Pancreas (tissue), 10 donors: ENCODE measurements at regions not wholly inside any gene's neighbourhood (a gene's known extent, or its start where the extent isn't known, plus 50 kb on each side); places are given as distances from the start of the nearest gene placed in this dataset.

Source experiments
- ATAC-seq, 4 donors: fragments of 200-7000 bp; cut with Tn5 transposase; one replicate each; pipeline versions ENCODE4 v1.8.0 to v1.9.1; 2020; ENCODE audit warnings: mild to moderate bottlenecking in 4 of 4, moderate library complexity in 4 of 4
- DNase-seq, 6 donors: peaks; one replicate each; pipeline ENCODE4 v3.0.0-alpha.2; 2020
- FAIRE-seq: peaks from 2 replicates; lab custom pipeline; 2012; peaks lifted over from hg19 to GRCh38; lab: Jason Lieb, UNC
- H3K27ac ChIP-seq, 4 donors: fragments of 200-600 bp; sonication (generic); 1 replicate in 3 of 4; 2 replicates in 1 of 4; pipeline versions ENCODE4 v1.5.0 to v1.8.0; 2020
- H3K27me3 ChIP-seq, 4 donors: fragments of 200-600 bp; one replicate each; pipeline ENCODE4 v1.8.0; 2021
- H3K36me3 ChIP-seq, 3 donors: fragments of 200-600 bp; sonication (generic) in 1 of 3; one replicate each; pipeline versions ENCODE4 v1.5.0 to v1.8.0; 2020 to 2021
- H3K4me1 ChIP-seq, 3 donors: fragments of 200-600 bp; one replicate each; pipeline ENCODE4 v1.8.0; 2021
- H3K4me3 ChIP-seq, 4 donors: fragments of 200-600 bp; sonication (generic) in 2 of 4; one replicate each; pipeline versions ENCODE4 v1.5.0 to v1.8.0; 2020 to 2021
- H3K9me3 ChIP-seq, 4 donors: fragments of 200-600 bp; one replicate each; pipeline ENCODE4 v1.8.0; 2021
- WGBS, 2 donors: extraction: QIAGEN DNeasy Blood & Tissue Kit; methylation state at CpG; one replicate each; pipeline ENCODE4 v1.1.7; 2013; 5-methylcytosine and 5-hydroxymethylcytosine counted together
- intact Hi-C, 3 donors: fragments of 100-400 bp; cut with DNase I; formaldehyde crosslinking; loops; one replicate each; pipeline versions ENCODE4 v1.11.1 to v1.14.2; 2022
- TF ChIP-seq, protein P1 (sequence below), 4 donors: fragments of 200-600 bp; sonication (generic) in 3 of 4; IDR thresholded peaks; one replicate each; pipeline versions ENCODE4 v1.5.0 to v1.8.0; 2021; ENCODE audit warnings: antibody characterized with exemption in 4 of 4
- donor health status: healthy with polysubstance abuse.
- donor health status: DM: no; HTN: no; CAD: no; lungs with moderate emphysema.
- donor health status: DM: no; HTN: no; CAD: no.
- donor health status: control.
- donor health status: control.
- donor health status: Bipolar disorder and iron deficiency.
- donor health status: DM: yes; HTN: yes; CAD: no.
- donor health status: DM: no; HTN: no; CAD: no.
- donor health status: DM: no; HTN: no; CAD: no.
- donor health status: DM: yes; HTN: yes; CAD: no.

- intact Hi-C loops = no loop called here
- no peak for DNase-seq
- ATAC-seq = no peak
- TF ChIP-seq, protein P1, sequence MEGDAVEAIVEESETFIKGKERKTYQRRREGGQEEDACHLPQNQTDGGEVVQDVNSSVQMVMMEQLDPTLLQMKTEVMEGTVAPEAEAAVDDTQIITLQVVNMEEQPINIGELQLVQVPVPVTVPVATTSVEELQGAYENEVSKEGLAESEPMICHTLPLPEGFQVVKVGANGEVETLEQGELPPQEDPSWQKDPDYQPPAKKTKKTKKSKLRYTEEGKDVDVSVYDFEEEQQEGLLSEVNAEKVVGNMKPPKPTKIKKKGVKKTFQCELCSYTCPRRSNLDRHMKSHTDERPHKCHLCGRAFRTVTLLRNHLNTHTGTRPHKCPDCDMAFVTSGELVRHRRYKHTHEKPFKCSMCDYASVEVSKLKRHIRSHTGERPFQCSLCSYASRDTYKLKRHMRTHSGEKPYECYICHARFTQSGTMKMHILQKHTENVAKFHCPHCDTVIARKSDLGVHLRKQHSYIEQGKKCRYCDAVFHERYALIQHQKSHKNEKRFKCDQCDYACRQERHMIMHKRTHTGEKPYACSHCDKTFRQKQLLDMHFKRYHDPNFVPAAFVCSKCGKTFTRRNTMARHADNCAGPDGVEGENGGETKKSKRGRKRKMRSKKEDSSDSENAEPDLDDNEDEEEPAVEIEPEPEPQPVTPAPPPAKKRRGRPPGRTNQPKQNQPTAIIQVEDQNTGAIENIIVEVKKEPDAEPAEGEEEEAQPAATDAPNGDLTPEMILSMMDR (IDR thresholded peaks at IDR 0.05) = no peak
- no peak for FAIRE-seq
- H3K27ac ChIP-seq = no peak overlapping the region
- H3K36me3 ChIP-seq = no peaks in the 10 kb centered on the region
- no peak overlapping the region for H3K4me3 ChIP-seq
- no peaks in the 10 kb centered on the region for H3K9me3 ChIP-seq
- no peaks in the 10 kb centered on the region for H3K27me3 ChIP-seq
- 86 to 87% methylated on average over 5 of the region's 5 CpGs for WGBS, 2 donors
- H3K4me1 ChIP-seq = no peaks in the 10 kb centered on the region
Observed at GRCh38 chr4:145417348-145418130, 64.1 kb upstream of the SMAD1 start.

DNA sequence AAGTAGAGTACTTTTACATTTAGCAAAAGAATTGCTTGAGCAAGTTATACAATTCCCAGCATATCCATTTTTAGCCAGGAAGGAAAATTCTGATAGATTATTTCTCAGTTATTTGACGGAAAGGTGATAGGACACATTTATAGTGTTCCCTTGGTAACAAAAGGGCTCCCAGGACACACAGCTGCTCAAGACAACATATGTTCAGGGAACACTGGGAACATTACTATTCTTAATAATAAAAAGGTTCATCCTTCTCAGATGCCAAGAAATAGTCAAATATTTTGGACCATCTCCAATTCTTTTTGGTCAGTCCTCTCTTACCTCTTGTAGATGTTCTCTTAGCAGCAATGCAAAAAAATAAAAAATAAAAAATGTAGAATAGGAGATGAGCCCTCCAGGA lies 66.8 kb upstream of the SMAD1 start:
- ATAC-seq (no peak), DNase-seq (no peak), FAIRE-seq (no peak)
- Histone ChIP-seq H3K9me3 (no peaks in the 10 kb centered on the region), H3K27ac (no peak overlapping the region), H3K27me3 (no peaks in the 10 kb centered on the region), H3K4me1 (no peaks in the 10 kb centered on the region), H3K36me3 (no peaks in the 10 kb centered on the region), H3K4me3 (no peak overlapping the region)
- intact Hi-C loops = no loop called here
- TF ChIP-seq, protein P1 (IDR thresholded peaks at IDR 0.05) = no peak
- WGBS, 2 donors = 80 to 83% methylated on average over 1 of the region's 1 CpG

GRCh38 chr4:145414226-145414625 lies 67.4 kb upstream of the SMAD1 start:
- DNase-seq = no peak
- intact Hi-C loops = no loop called here
- Histone ChIP-seq H3K27me3 (no peaks in the 10 kb centered on the region), H3K4me1 (no peaks in the 10 kb centered on the region), H3K9me3 (no peaks in the 10 kb centered on the region), H3K4me3 (no peak overlapping the region), H3K36me3 (no peaks in the 10 kb centered on the region), H3K27ac (no peak overlapping the region)
- no peak for FAIRE-seq
- WGBS, 2 donors = 90 to 95% methylated on average over 1 of the region's 1 CpG
- ATAC-seq = no peak
- TF ChIP-seq, protein P1 (IDR thresholded peaks at IDR 0.05) = no peak

DNA sequence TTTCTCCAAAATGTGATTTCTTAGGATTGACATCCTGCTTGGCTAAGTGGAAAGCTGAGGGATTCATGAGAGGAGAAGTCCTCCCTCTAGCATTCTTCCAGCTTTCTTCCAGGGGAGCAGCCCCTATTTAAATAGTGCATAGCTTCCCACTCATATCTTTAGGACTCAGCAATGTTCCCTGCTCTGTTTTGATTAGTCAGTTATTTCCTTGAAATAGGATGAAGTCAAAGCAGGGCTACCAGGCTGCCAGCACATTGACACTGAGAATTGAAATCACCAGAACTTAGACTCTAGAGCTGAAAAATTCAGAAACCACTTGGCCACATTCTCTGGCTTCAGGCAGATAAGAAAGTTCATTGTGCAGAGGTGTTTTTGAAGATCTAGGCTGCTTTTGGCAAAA lies 74.7 kb upstream of the SMAD1 start:
- ATAC-seq (no peak), DNase-seq (no peak), FAIRE-seq (no peak)
- Histone ChIP-seq H3K27ac (no peak overlapping the region), H3K4me3 (no peak overlapping the region), H3K4me1 (no peaks in the 10 kb centered on the region), H3K36me3 (no peaks in the 10 kb centered on the region), H3K9me3 (no peaks in the 10 kb centered on the region), H3K27me3 (no peaks in the 10 kb centered on the region)
- intact Hi-C loops = no loop called here
- TF ChIP-seq, protein P1 (IDR thresholded peaks at IDR 0.05) = no peak

- Histone ChIP-seq H3K36me3 (no peaks in the 10 kb centered on the region), H3K4me1 (no peaks in the 10 kb centered on the region), H3K4me3 (no peak overlapping the region), H3K27ac (no peak overlapping the region), H3K27me3 (no peaks in the 10 kb centered on the region), H3K9me3 (no peaks in the 10 kb centered on the region)
- ATAC-seq (peak in 2 of 4 donors; percentile 28 to 40), FAIRE-seq (no peak), DNase-seq (no peak)
- intact Hi-C loops = no loop called here
- WGBS, 2 donors = 52 to 64% methylated on average over 3 of the region's 3 CpGs
- TF ChIP-seq, protein P1 (IDR thresholded peaks at IDR 0.05) = no peak
Observed at GRCh38 chr4:145404761-145405160, 76.9 kb upstream of the SMAD1 start.
